Right lobe of liver (tissue), 6 donors: ENCODE measurements at regions not wholly inside any gene's neighbourhood (a gene's known extent, or its start where the extent isn't known, plus 50 kb on each side); places are given as distances from the start of the nearest gene placed in this dataset.

Source experiments
- ATAC-seq, 4 donors: fragments of 200-7000 bp; cut with Tn5 transposase; one replicate each; pipeline ENCODE4 v1.9.1; 2020; ENCODE audit warnings: mild to moderate bottlenecking in 4 of 4, moderate library complexity in 4 of 4
- DNase-seq, 3 donors: peaks; one replicate each; pipeline ENCODE4 v3.0.0-alpha.2; 2020
- H3K27ac ChIP-seq, 3 donors: fragments of 200-600 bp; one replicate each; pipeline ENCODE4 v1.8.0; 2022
- H3K27me3 ChIP-seq, 2 donors: fragments of 200-600 bp; one replicate each; pipeline ENCODE4 v1.8.0; 2022
- H3K36me3 ChIP-seq, 4 donors: fragments of 200-600 bp; sonication (generic) in 1 of 4; one replicate each; pipeline versions ENCODE4 v1.5.1 to v1.8.0; 2017 to 2022; ENCODE audit warnings: control low read depth in 1 of 4
- H3K4me1 ChIP-seq, 4 donors: fragments of 200-600 bp; sonication (generic) in 1 of 4; one replicate each; pipeline versions ENCODE4 v1.5.1 to v1.8.0; 2017 to 2022; ENCODE audit warnings: control low read depth in 1 of 4
- H3K4me3 ChIP-seq, 3 donors: fragments of 200-600 bp; one replicate each; pipeline ENCODE4 v1.8.0; 2022
- H3K9me3 ChIP-seq, 4 donors: fragments of 200-600 bp; sonication (generic) in 1 of 4; one replicate each; pipeline versions ENCODE4 v1.5.1 to v1.8.0; 2017 to 2022; ENCODE audit warnings: control low read depth in 1 of 4
- CTCF ChIP-seq, 4 donors: fragments of 200-600 bp in 3 of 4; fragments of 450-650 bp in 1 of 4; IDR thresholded peaks; one replicate each; pipeline versions ENCODE4 v1.5.1 to v1.8.0; 2016 to 2022; ENCODE audit warnings: antibody characterized with exemption in 4 of 4, mild to moderate bottlenecking in 2 of 4
- POLR2A ChIP-seq: fragments of 450-650 bp; IDR thresholded peaks from one replicate; pipeline ENCODE4 v1.6.1; 2017; ENCODE audit warnings: antibody characterized with exemption, mild to moderate bottlenecking
- WGBS: methylation state at CpG from one replicate; pipeline ENCODE4 v1.1.6; 2018; ENCODE audit warnings: low coverage, low lambda C conversion rate; ENCODE audit not compliant: insufficient coverage; ENCODE audit errors: missing lambda C conversion rate; 5-methylcytosine and 5-hydroxymethylcytosine counted together
- intact Hi-C, 2 donors: fragments of 100-400 bp; cut with DNase I; formaldehyde crosslinking; loops; one replicate each; pipeline versions ENCODE4 v1.11.2 to v1.14.1; 2022
- donor health status: DM: no; HTN: yes; CAD: no.
- donor health status: DM: no; HTN: no; CAD: no.
- donor health status: DM: no; HTN: no; CAD: no.
- donor health status: DM: no; HTN: yes; CAD: no.
- donor health status: DM: no; HTN: yes; CAD: no.

- TF ChIP-seq POLR2A (no peak), CTCF (IDR thresholded peaks at IDR 0.05) (no peak)
- Histone ChIP-seq H3K4me1 (no peaks in the 10 kb centered on the region), H3K4me3 (no peak overlapping the region), H3K27me3 (no peaks in the 10 kb centered on the region), H3K27ac (no peak overlapping the region), H3K36me3 (no peaks in the 10 kb centered on the region), H3K9me3 (no peaks in the 10 kb centered on the region)
- WGBS, result 29% methylated on average over 3 of the region's 3 CpGs
- ATAC-seq (no peak), DNase-seq (no peak)
- intact Hi-C loops, result no loop called here
Measured at GRCh38 chr13:54177466-54177865, 1148.9 kb downstream of the OLFM4 start.

- Histone ChIP-seq H3K27me3 (no peaks in the 10 kb centered on the region), H3K27ac (no peak overlapping the region), H3K4me1 (no peaks in the 10 kb centered on the region), H3K4me3 (no peak overlapping the region), H3K9me3 (no peaks in the 10 kb centered on the region), H3K36me3 (no peaks in the 10 kb centered on the region)
- ATAC-seq, result no peak
- 0% methylated on average over 1 of the region's 1 CpG for WGBS
- TF ChIP-seq POLR2A (no peak), CTCF (IDR thresholded peaks at IDR 0.05) (no peak)
- no peak for DNase-seq
- intact Hi-C loops, result no loop called here
Measured at GRCh38 chr13:54183166-54183565, 1154.6 kb downstream of the OLFM4 start.

GRCh38 chr13:54183728-54184127, 1155.1 kb downstream of the OLFM4 start:
- ATAC-seq, result no peak
- Histone ChIP-seq H3K4me1 (no peaks in the 10 kb centered on the region), H3K9me3 (no peaks in the 10 kb centered on the region), H3K27me3 (no peaks in the 10 kb centered on the region), H3K36me3 (no peaks in the 10 kb centered on the region), H3K4me3 (no peak overlapping the region), H3K27ac (no peak overlapping the region)
- no peak for TF ChIP-seq CTCF (IDR thresholded peaks at IDR 0.05)
- TF ChIP-seq POLR2A, result no peak
- intact Hi-C loops, result no loop called here
- DNase-seq, result no peak
- 44% methylated on average over 6 of the region's 6 CpGs for WGBS

GRCh38 chr13:54184576-54184975, 1156.0 kb downstream of the OLFM4 start:
- no peaks in the 10 kb centered on the region for H3K36me3 ChIP-seq
- H3K4me1 ChIP-seq, result no peaks in the 10 kb centered on the region
- intact Hi-C loops, result no loop called here
- ATAC-seq (no peak), DNase-seq (no peak)
- H3K27ac ChIP-seq, result no peak overlapping the region
- no peak overlapping the region for H3K4me3 ChIP-seq
- no peak for TF ChIP-seq POLR2A
- TF ChIP-seq CTCF (IDR thresholded peaks at IDR 0.05), result no peak
- H3K27me3 ChIP-seq, result no peaks in the 10 kb centered on the region
- no peaks in the 10 kb centered on the region for H3K9me3 ChIP-seq
- WGBS, result 75% methylated on average over 4 of the region's 4 CpGs

GRCh38 chr13:54185101-54185500, 1156.5 kb downstream of the OLFM4 start:
- Histone ChIP-seq H3K4me1 (no peaks in the 10 kb centered on the region), H3K27me3 (no peaks in the 10 kb centered on the region), H3K27ac (no peak overlapping the region), H3K9me3 (no peaks in the 10 kb centered on the region), H3K4me3 (no peak overlapping the region), H3K36me3 (no peaks in the 10 kb centered on the region)
- intact Hi-C loops, result no loop called here
- DNase-seq (no peak), ATAC-seq (no peak)
- TF ChIP-seq POLR2A (no peak), CTCF (IDR thresholded peaks at IDR 0.05) (no peak)
- 33% methylated on average over 2 of the region's 2 CpGs for WGBS
